Activated naive CD4-positive, alpha-beta T cell treated with anti-CD3 and anti-CD28 coated beads, Interleukin-2, amount 10 ng/mL, durations not matched to agents 7 days and 5 days (primary cell): ENCODE measurements at regions not wholly inside any gene's neighbourhood (a gene's known extent, or its start where the extent isn't known, plus 50 kb on each side); places are given as distances from the start of the nearest gene placed in this dataset.
"Not testable (repeated sequence)": the region's sequence is repeated elsewhere in the genome, so short reads cannot be mapped to it uniquely, and the experiment has no call there.

Experiments
- CTCF ChIA-PET: fragments of 350-600 bp; sonication (Branson Sonifier 250); formaldehyde crosslinking; loops from one replicate; lab custom pipeline; 2021; ENCODE audit warnings: antibody characterized with exemption; lab: Charles Lee
- DNase-seq: peaks from one replicate; pipeline ENCODE4 v3.0.0-alpha.2; 2020
- H3K27ac Mint-ChIP-seq: one replicate; pipeline ENCODE4 v1.8.0; 2021; ENCODE audit warnings: mild to moderate bottlenecking, moderate library complexity, mixed read lengths
- H3K27me3 Mint-ChIP-seq: one replicate; pipeline ENCODE4 v1.8.0; 2021; ENCODE audit warnings: mild to moderate bottlenecking, mixed read lengths
- H3K36me3 Mint-ChIP-seq: one replicate; pipeline ENCODE4 v1.8.0; 2021; ENCODE audit warnings: mixed read lengths
- H3K4me1 Mint-ChIP-seq: one replicate; pipeline ENCODE4 v1.8.0; 2021; ENCODE audit warnings: mixed read lengths
- H3K4me3 Mint-ChIP-seq: one replicate; pipeline ENCODE4 v1.8.0; 2021; ENCODE audit warnings: mild to moderate bottlenecking, moderate library complexity, mixed read lengths
- H3K9me3 Mint-ChIP-seq: one replicate; pipeline ENCODE4 v1.8.0; 2021; ENCODE audit warnings: mixed read lengths

DNA sequence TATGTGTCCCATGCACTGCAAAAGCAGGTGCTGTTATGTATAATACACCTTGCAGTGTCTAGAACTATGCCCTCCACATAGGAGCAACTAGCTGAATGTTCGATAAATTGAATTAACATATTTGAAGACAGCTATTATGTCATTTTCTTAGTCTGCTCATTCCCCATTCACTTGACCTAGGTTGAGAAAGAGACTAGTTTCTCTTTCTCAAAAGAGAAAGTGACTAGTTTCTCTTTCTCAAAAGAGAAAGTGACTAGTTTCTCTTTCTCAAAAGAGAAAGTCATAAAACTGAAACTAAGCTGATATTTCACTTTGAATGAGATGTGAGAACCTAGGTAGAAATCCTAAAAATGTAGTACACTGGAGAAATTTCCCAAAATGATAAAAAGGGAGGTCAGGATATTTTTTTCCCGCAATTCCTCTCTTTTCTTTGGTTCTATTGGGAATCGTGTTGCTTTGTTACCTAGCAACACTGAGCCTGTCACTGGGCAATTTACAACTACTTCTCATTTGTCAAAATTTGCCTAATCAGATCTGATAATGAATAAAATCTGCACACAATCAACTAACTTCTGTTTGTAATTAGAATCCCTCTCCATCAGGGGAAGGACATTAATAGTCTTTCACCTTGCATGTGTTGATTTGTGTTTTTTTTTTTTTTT is 132.0 kb upstream of the GRIA1 start:
- no peak for DNase-seq
- peaks cover 17% of the 10 kb centered on the region for H3K4me1 Mint-ChIP-seq
- peak overlapping the region; percentile 3 for H3K27ac Mint-ChIP-seq
- H3K9me3 Mint-ChIP-seq: no peaks in the 10 kb centered on the region
- H3K27me3 Mint-ChIP-seq: no peaks in the 10 kb centered on the region
- no peak overlapping the region for H3K4me3 Mint-ChIP-seq
- H3K36me3 Mint-ChIP-seq: no peaks in the 10 kb centered on the region
- CTCF ChIA-PET: no interaction called here

DNA sequence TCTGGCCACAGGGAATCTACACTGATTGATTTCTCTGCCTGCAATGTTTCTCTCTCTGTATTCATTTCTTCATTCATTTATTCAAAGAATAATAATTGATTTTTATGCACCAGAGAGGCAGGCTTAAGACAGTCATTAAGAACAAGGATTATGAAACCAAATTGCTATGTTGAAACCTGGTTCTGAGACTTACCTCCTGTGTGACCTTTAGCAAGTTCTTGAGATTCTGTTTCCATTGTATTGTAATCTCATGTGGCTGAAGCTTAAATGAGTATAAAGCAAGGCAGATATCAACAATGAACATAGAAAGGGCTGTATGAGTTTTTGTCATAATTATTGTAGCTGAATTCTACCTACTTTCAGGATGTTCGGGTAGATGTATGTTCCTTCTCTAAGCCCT is 129.6 kb upstream of the GRIA1 start:
- Mint-ChIP-seq H3K9me3 (no peaks in the 10 kb centered on the region), H3K36me3 (no peaks in the 10 kb centered on the region), H3K27ac (no peak overlapping the region), H3K4me3 (no peak overlapping the region), H3K4me1 (peaks cover 15% of the 10 kb centered on the region), H3K27me3 (no peaks in the 10 kb centered on the region)
- CTCF ChIA-PET: no interaction called here
- no peak for DNase-seq

DNA sequence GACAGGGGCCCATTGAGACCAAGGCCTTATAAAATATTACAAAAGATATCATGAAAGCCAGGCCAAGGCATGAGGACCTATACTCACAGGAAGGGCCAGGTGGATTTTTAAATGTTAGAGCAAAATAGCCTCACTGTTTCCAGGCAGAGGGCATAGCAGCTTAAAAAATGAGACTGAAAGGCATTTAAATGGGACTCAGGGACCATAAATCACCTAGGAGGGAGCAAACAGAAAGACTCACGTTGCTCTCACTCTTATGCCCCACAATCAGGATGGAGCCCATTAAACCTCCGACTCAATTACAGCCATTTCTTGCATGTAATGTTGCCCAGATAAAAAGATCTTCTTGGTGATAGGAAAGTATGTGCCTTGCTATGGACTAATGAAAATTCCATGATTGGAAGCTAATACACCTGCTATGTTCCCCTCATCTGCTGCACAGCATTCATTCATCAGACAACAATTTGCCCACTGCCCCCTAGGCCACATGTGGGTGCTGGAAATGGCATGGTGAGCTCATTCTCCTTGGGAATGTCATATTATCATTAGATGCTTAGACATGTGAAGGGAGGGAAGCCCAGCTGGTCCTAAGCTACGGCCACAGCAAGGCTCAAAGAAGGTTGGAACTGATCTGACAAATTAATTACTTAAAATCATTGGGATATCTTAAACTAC is 128.6 kb upstream of the GRIA1 start:
- Mint-ChIP-seq H3K27ac (no peak overlapping the region), H3K4me3 (no peak overlapping the region), H3K4me1 (peaks cover 15% of the 10 kb centered on the region), H3K9me3 (no peaks in the 10 kb centered on the region), H3K27me3 (no peaks in the 10 kb centered on the region), H3K36me3 (no peaks in the 10 kb centered on the region)
- DNase-seq: no peak
- CTCF ChIA-PET: no interaction called here

DNA sequence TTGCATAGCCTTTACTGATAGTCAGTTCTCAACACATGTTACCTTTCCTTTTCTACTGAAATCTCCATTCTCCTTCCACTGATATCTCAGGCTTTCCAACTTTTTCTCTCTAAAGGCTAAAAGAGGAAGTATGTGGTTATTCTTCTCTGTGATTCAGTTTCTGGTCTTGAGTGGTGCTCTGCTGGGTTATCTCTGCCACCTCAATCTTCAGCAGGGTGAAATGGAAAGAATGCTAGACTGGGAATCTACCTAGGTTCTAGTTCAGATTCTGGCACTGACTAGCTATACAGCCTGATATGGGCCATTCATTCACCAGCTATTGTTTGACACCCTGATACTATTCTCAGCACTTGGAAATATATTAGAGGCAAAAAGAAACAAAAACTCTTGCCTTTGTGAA is 124.9 kb upstream of the GRIA1 start:
- Mint-ChIP-seq H3K27ac (no peak overlapping the region), H3K27me3 (no peaks in the 10 kb centered on the region), H3K9me3 (no peaks in the 10 kb centered on the region), H3K4me1 (no peaks in the 10 kb centered on the region), H3K4me3 (no peak overlapping the region), H3K36me3 (no peaks in the 10 kb centered on the region)
- no peak for DNase-seq
- CTCF ChIA-PET: no interaction called here

DNA sequence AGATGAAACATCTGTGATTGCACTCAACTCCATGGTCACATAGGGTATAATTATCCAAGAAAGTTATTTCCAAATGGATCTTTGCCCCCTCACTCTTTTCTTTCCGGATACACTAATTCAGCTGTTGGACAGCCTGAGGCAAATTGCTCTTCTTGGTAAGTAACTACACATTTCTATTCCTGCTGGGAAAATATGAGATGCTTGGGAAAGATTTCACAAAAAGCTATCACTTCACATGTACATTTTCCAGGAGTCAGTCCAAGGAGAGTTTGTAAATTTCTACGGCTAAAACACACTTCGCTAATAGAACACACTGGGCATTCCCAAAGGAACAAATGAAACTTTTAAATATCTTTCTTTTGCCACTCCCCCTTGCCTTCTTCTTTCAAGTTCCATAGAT is 123.0 kb upstream of the GRIA1 start:
- DNase-seq: no peak
- CTCF ChIA-PET: no interaction called here
- Mint-ChIP-seq H3K9me3 (no peaks in the 10 kb centered on the region), H3K27me3 (no peaks in the 10 kb centered on the region), H3K4me1 (no peaks in the 10 kb centered on the region), H3K27ac (no peak overlapping the region), H3K4me3 (no peak overlapping the region), H3K36me3 (no peaks in the 10 kb centered on the region)

DNA sequence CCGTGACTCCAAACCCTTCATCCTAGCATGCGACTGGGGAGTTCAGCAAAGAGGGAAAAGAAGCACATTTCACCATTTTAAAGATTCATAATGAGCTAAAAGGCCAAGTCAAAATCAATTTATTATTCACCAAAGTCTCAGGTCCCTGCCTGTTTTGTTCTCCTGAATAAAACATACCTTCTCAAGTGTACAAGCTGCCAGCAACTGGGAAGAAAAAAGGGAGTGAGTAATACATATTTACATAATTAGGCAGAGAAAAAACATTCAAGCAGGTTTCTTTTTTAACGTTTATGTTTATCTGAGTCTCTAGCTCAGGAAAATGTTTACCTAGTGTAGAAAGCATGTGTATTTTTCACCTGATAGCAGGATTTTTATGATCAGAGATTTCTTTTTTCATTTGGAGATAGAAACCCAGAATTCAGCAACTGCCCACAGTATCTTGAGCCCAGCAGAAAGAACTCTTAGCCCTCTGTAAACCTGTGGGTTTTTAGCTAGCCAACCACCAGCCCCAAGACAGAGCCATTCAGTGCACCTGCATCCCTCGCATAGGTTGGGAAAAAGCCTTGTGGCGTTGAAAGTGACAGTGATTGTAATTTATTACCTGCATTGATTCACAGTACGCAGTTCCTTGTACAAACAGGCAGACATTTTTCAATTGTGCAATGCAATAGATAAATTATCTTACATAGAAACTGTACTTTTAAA is 117.9 kb upstream of the GRIA1 start:
- no peak overlapping the region for H3K4me3 Mint-ChIP-seq
- DNase-seq: no peak

DNA sequence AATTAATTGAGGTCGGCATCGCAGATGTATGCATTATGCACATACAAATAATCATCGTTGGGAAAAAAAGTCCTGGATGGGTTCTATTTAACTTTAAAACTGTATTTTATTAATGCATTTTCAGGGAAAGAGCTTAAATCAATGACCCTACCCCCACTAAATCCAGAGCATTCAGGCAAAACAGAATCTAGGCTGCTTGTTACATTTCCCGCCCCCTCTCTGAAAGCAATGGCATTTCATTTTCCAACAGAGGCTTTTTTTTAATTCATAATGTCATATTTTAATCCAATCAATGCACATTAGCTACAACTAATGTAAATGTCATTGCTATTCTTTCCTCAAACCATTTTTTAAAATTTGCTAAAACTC is 117.4 kb upstream of the GRIA1 start:
- Mint-ChIP-seq H3K9me3 (no peaks in the 10 kb centered on the region), H3K27me3 (no peaks in the 10 kb centered on the region), H3K4me3 (no peak overlapping the region), H3K4me1 (no peaks in the 10 kb centered on the region), H3K36me3 (no peaks in the 10 kb centered on the region), H3K27ac (no peak overlapping the region)
- no peak for DNase-seq
- CTCF ChIA-PET: no interaction called here

More for the DNA sequence above, 117.9 kb upstream of the GRIA1 start:
- no peaks in the 10 kb centered on the region for H3K4me1 Mint-ChIP-seq
- no peaks in the 10 kb centered on the region for H3K9me3 Mint-ChIP-seq
- H3K27me3 Mint-ChIP-seq: no peaks in the 10 kb centered on the region
- no peaks in the 10 kb centered on the region for H3K36me3 Mint-ChIP-seq
- CTCF ChIA-PET: no interaction called here
- no peak overlapping the region for H3K27ac Mint-ChIP-seq

DNA sequence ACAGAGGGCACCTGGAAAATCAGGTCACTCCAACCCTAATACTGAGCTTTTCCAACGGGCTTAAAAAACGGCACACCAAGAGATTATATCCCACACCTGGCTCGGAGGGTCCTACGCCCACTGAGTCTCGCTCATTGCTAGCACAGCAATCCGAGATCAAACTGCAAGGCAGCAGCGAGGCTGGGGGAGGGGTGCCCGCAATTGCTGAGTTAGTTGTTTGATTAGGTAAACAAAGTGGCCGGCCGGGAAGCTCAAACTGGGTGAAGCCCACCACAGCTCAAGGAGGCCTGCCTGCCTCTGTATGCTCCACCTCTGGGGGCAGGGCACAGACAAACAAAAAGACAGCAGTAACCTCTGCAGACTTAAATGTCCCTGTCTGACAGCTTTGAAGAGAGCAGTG is 108.8 kb upstream of the GRIA1 start:
- H3K4me3 Mint-ChIP-seq, H3K27ac Mint-ChIP-seq, CTCF ChIA-PET, H3K27me3 Mint-ChIP-seq, H3K9me3 Mint-ChIP-seq, DNase-seq, H3K36me3 Mint-ChIP-seq, H3K4me1 Mint-ChIP-seq: not testable (repeated sequence)

DNA sequence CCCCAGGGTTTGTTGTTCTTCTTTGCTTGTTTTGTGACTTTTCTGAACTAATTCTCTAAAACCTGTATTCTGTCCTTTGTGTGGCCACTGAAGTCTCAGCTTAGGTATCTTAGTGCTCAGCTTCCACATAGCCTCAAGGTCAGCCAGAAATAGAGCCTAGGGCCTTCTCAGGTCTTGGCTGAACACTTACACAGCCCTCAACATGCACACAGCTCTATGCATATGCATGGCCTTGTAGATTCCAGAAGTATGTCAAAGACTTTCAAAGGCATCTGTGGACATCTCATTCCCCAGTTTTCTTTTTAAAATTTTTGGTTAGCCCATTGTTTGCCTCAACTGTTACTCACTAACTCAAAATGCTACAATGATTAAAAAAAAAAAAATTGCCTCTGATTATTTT is 99.9 kb upstream of the GRIA1 start:
- Mint-ChIP-seq H3K27me3 (no peaks in the 10 kb centered on the region), H3K36me3 (no peaks in the 10 kb centered on the region), H3K9me3 (no peaks in the 10 kb centered on the region), H3K27ac (no peak overlapping the region), H3K4me3 (no peak overlapping the region), H3K4me1 (no peaks in the 10 kb centered on the region)
- CTCF ChIA-PET: no interaction called here
- no peak for DNase-seq

DNA sequence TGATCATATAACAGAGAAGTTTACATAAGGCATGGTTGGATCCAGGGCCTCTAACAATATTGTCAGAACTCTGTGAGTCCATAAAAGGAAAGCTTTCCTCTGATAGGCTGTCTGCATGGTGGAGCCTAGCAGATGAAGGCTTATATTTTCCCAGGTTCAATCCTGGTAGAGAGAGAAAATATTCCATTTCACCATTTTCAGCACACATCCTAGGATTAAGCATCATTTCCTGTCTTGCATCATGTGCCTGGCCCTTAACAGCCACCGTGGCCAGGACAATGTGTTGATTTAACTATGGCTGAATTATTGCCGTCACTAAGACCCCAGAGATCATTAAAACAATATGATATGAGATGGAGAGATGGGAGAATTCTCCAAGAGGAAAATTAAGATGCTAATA is 90.9 kb upstream of the GRIA1 start:
- CTCF ChIA-PET: no interaction called here
- Mint-ChIP-seq H3K4me3 (no peak overlapping the region), H3K9me3 (no peaks in the 10 kb centered on the region), H3K27me3 (no peaks in the 10 kb centered on the region), H3K4me1 (no peaks in the 10 kb centered on the region), H3K36me3 (no peaks in the 10 kb centered on the region), H3K27ac (no peak overlapping the region)
- DNase-seq: no peak

DNA sequence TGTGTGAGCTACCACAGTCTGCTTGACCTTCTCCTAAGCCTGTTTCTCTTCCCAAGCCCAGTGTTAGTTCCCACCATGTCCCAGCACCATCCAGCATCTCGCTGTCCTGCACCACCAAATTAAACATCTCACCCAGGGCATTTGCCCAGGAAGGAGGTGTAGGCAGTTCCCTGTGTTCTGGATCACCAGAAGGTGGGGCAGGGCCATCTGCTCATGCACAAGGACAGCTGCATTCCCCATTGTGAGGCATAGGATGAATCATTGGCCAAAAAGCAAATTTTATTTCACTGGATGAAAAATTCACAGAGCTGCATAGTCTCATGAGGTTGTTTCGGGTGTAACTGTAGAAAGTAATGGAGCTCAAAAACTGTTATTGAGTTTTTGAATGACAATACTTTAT is 89.5 kb upstream of the GRIA1 start:
- CTCF ChIA-PET: interaction anchor here (0.6 kb wide), 1 partner anchor 126 kb away, joined by 3 read pairs; no protein-coding TSS in a partner anchor
- DNase-seq: no peak
- H3K27me3 Mint-ChIP-seq: no peaks in the 10 kb centered on the region
- no peak overlapping the region for H3K27ac Mint-ChIP-seq
- no peaks in the 10 kb centered on the region for H3K36me3 Mint-ChIP-seq
- no peaks in the 10 kb centered on the region for H3K9me3 Mint-ChIP-seq
- no peaks in the 10 kb centered on the region for H3K4me1 Mint-ChIP-seq
- H3K4me3 Mint-ChIP-seq: no peak overlapping the region

DNA sequence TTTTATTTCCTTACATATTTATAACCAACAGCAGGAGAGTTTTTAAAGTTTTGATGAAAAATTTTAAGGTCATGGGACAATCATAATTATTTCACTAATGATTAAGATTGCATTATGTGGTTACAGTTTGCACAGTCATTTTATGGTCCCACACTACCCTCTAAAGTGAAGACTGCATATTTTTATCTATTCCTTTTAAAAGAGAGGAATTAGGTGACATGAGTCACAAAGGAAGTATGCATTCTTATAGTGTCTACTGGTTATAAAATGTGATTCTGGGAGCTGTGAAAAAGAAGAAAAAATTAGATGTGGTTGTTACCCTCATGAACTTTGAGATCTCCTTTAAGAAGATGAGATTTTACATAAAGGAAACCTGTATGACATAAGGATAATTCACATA is 87.9 kb upstream of the GRIA1 start:
- CTCF ChIA-PET: no interaction called here
- no peaks in the 10 kb centered on the region for H3K9me3 Mint-ChIP-seq
- H3K4me1 Mint-ChIP-seq: no peaks in the 10 kb centered on the region
- H3K4me3 Mint-ChIP-seq: no peak overlapping the region
- no peak for DNase-seq
- no peaks in the 10 kb centered on the region for H3K36me3 Mint-ChIP-seq
- no peak overlapping the region for H3K27ac Mint-ChIP-seq
- no peaks in the 10 kb centered on the region for H3K27me3 Mint-ChIP-seq

DNA sequence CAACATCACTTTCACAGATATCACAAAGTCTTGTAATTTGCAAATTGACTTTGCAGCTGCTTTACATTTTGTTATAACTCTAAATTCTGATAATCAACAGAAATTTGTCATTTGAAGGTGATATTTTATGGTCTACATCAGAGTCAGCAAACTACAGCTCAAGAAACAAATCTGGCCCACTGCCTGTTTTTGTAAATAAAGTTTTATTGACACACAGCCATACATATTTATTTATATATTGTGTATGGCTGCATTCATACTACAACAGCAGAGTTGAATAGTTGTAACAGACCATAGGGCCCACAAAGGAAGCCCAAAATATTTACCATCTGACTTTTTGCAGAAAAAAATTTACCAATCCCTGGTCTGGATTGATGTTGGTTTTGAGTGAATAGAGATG is 87.0 kb upstream of the GRIA1 start:
- Mint-ChIP-seq H3K27me3 (no peaks in the 10 kb centered on the region), H3K27ac (no peak overlapping the region), H3K36me3 (no peaks in the 10 kb centered on the region), H3K4me3 (no peak overlapping the region), H3K9me3 (no peaks in the 10 kb centered on the region), H3K4me1 (no peaks in the 10 kb centered on the region)
- no peak for DNase-seq
- CTCF ChIA-PET: no interaction called here

DNA sequence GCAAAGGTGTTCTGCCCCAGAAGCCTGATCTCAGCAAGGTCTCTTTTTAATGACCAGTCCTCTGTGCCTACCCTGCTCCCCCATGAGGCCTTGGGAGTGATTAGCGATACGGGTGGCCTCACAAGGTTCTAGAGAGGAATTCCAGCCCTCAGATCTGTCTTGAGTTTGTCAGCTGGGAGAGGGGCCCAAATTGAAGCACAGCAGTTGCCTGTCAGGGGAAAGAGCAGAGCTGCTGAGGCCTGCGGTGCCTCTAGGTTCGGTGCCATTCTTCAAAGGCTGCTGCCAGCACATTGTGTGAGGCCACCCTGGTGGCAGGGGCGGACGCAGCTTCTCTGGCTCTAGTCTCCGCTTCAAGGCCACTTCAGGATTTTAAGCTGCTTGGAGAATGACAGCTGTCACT is 85.7 kb upstream of the GRIA1 start:
- H3K27me3 Mint-ChIP-seq: no peaks in the 10 kb centered on the region
- no peaks in the 10 kb centered on the region for H3K36me3 Mint-ChIP-seq
- no peaks in the 10 kb centered on the region for H3K9me3 Mint-ChIP-seq
- DNase-seq: no peak
- no peak overlapping the region for H3K4me3 Mint-ChIP-seq
- H3K27ac Mint-ChIP-seq: no peak overlapping the region
- CTCF ChIA-PET: no interaction called here
- no peaks in the 10 kb centered on the region for H3K4me1 Mint-ChIP-seq

DNA sequence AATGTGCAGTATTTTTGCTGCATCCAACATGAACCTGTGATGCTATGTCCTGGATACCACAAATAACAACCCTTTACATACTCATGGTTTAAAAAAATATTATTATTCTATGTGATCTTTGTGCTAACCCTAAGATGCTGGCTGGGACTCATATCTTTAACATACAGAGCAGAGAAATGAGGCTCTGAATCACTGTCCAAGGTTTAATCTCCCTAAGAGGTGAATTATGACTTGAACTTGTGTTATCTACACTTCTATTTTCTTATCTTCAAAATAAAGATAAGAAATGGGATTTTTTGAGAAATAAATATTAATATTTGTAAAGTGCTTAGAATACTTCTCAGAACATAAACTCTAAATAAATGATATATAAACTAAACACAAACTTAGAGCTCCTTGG is 68.8 kb upstream of the GRIA1 start:
- DNase-seq: no peak
- CTCF ChIA-PET: no interaction called here
- no peaks in the 10 kb centered on the region for H3K27me3 Mint-ChIP-seq
- no peaks in the 10 kb centered on the region for H3K36me3 Mint-ChIP-seq
- H3K4me3 Mint-ChIP-seq: no peak overlapping the region
- no peak overlapping the region for H3K27ac Mint-ChIP-seq
- H3K9me3 Mint-ChIP-seq: no peaks in the 10 kb centered on the region
- H3K4me1 Mint-ChIP-seq: no peaks in the 10 kb centered on the region
